Tibial nerve (tissue), 4 donors: ENCODE measurements at regions not wholly inside any gene's neighbourhood (a gene's known extent, or its start where the extent isn't known, plus 50 kb on each side); places are given as distances from the start of the nearest gene placed in this dataset.

ENCODE experiments used
- DNase-seq, 2 donors: peaks; one replicate each; pipeline ENCODE4 v3.0.0-alpha.2; 2019; ENCODE audit warnings: low spot score in 2 of 2
- H3K27ac ChIP-seq, 4 donors: fragments of 200-600 bp; sonication (generic) in 3 of 4; one replicate each; pipeline ENCODE4 v1.5.1; 2017 to 2019; ENCODE audit warnings: mild to moderate bottlenecking in 1 of 4
- H3K27me3 ChIP-seq, 2 donors: fragments of 200-600 bp; sonication (generic) in 1 of 2; one replicate each; pipeline versions ENCODE4 v1.5.1 to v1.6.0; 2017 to 2019
- H3K36me3 ChIP-seq, 3 donors: fragments of 200-600 bp; sonication (generic); one replicate each; pipeline ENCODE4 v1.5.1; 2018 to 2019
- H3K4me1 ChIP-seq, 4 donors: fragments of 200-600 bp; sonication (generic) in 3 of 4; one replicate each; pipeline ENCODE4 v1.5.1; 2017 to 2019
- H3K4me3 ChIP-seq, 4 donors: fragments of 200-600 bp; sonication (generic) in 3 of 4; one replicate each; pipeline ENCODE4 v1.5.1; 2017 to 2019; ENCODE audit warnings: mild to moderate bottlenecking in 1 of 4, moderate library complexity in 1 of 4
- H3K9me3 ChIP-seq, 4 donors: fragments of 200-600 bp; sonication (generic) in 3 of 4; one replicate each; pipeline ENCODE4 v1.5.1; 2017 to 2019
- CTCF ChIP-seq, 5 experiments: fragments of 200-600 bp in 3 of 5; fragments of 450-650 bp in 2 of 5; sonication (generic) in 3 of 5; IDR thresholded peaks; one replicate each; pipeline ENCODE4 v1.5.1; 2016 to 2019; ENCODE audit warnings: antibody characterized with exemption in 5 of 5, mild to moderate bottlenecking in 3 of 5, moderate library complexity in 2 of 5
- EP300 ChIP-seq, 2 donors: sonication (generic); formaldehyde crosslinking; IDR thresholded peaks; one replicate each; pipeline ENCODE4 v1.6.1; 2017; ENCODE audit warnings: antibody characterized with exemption in 2 of 2, mild to moderate bottlenecking in 1 of 2
- POLR2A ChIP-seq, 2 donors: fragments of 450-650 bp; IDR thresholded peaks; one replicate each; pipeline ENCODE4 v1.6.1; 2017; ENCODE audit warnings: antibody characterized with exemption in 2 of 2, mild to moderate bottlenecking in 2 of 2, moderate library complexity in 2 of 2
- WGBS, 2 donors: methylation state at CpG; one replicate each; pipeline ENCODE4 v1.1.5; 2018; 5-methylcytosine and 5-hydroxymethylcytosine counted together

- no peaks in the 10 kb centered on the region for H3K27me3 ChIP-seq
- no peak for TF ChIP-seq POLR2A (IDR thresholded peaks at IDR 0.05)
These were observed 71.7 kb upstream of the BRD7 start for GRCh38 chr16:50440531-50440930.

GRCh38 chr16:50437769-50438437, 69.1 kb upstream of the BRD7 start:
- no peak for TF ChIP-seq POLR2A (IDR thresholded peaks at IDR 0.05)
- TF ChIP-seq CTCF (IDR thresholded peaks at IDR 0.05), result no peak
- no peak for TF ChIP-seq EP300 (IDR thresholded peaks at IDR 0.05)
- Histone ChIP-seq H3K36me3 (no peaks in the 10 kb centered on the region), H3K4me3 (no peak overlapping the region), H3K4me1 (peaks cover 0 to 6% (median 0%) of the 10 kb centered on the region in 4 donors), H3K27me3 (no peaks in the 10 kb centered on the region), H3K9me3 (peaks cover 0 to 48% (median 3%) of the 10 kb centered on the region in 4 donors), H3K27ac (no peak overlapping the region)
- no peak for DNase-seq
- WGBS, 2 donors, result 70 to 72% methylated on average over 13 of the region's 13 CpGs

More at GRCh38 chr16:50440531-50440930, 71.7 kb upstream of the BRD7 start:
- no peak overlapping the region for H3K27ac ChIP-seq
- 80 to 83% methylated on average over 2 of the region's 2 CpGs for WGBS, 2 donors
- peaks cover 0 to 48% (median 3%) of the 10 kb centered on the region in 4 donors for H3K9me3 ChIP-seq
- H3K4me3 ChIP-seq, result no peak overlapping the region
- no peaks in the 10 kb centered on the region for H3K36me3 ChIP-seq
- H3K4me1 ChIP-seq, result no peaks in the 10 kb centered on the region
- DNase-seq, result no peak

DNA sequence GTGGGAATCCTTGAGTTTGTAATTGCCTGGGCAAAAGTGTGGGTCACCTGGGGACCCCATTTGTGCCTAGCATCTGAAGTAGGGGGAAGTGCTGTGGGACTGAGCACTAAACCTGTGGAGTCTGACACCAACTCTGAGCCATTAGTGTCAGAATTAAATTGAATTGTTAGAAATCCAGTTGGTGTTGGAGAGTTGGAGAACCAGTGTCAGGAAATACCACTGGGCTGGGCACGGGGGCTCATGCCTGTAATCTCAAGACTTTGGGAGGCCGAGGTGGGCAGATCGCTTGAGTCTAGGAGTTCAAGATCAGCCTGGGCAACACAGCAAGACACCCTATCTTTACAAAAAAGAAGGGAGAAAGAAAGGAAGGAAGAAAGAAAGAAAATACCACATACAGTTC, 67.5 kb upstream of the BRD7 start:
- Histone ChIP-seq H3K27me3 (no peaks in the 10 kb centered on the region), H3K27ac (no peak overlapping the region), H3K36me3 (no peaks in the 10 kb centered on the region), H3K4me3 (no peak overlapping the region), H3K9me3 (peaks cover 0 to 35% (median 3%) of the 10 kb centered on the region in 4 donors), H3K4me1 (peaks cover 0 to 6% (median 0%) of the 10 kb centered on the region in 4 donors)
- TF ChIP-seq CTCF (IDR thresholded peaks at IDR 0.05), result no peak
- no peak for TF ChIP-seq EP300 (IDR thresholded peaks at IDR 0.05)
- TF ChIP-seq POLR2A (IDR thresholded peaks at IDR 0.05), result no peak
- 88 to 94% methylated on average over 3 of the region's 3 CpGs for WGBS, 2 donors
- no peak for DNase-seq

- H3K4me1 ChIP-seq, result peaks cover 0 to 6% (median 0%) of the 10 kb centered on the region in 4 donors
- TF ChIP-seq EP300 (IDR thresholded peaks at IDR 0.05) (no peak), CTCF (IDR thresholded peaks at IDR 0.05) (no peak), POLR2A (IDR thresholded peaks at IDR 0.05) (no peak)
- H3K4me3 ChIP-seq, result no peak overlapping the region
- H3K9me3 ChIP-seq, result peaks cover 0 to 22% (median 3%) of the 10 kb centered on the region in 4 donors
- no peak overlapping the region for H3K27ac ChIP-seq
- H3K36me3 ChIP-seq, result no peaks in the 10 kb centered on the region
- DNase-seq, result no peak
- WGBS, 2 donors, result 32 to 52% methylated on average over 7 of the region's 7 CpGs
- H3K27me3 ChIP-seq, result no peaks in the 10 kb centered on the region
These were observed 66.2 kb upstream of the BRD7 start for GRCh38 chr16:50434872-50435478.

- no peaks in the 10 kb centered on the region for H3K27me3 ChIP-seq
- WGBS, 2 donors, result 62 to 86% methylated on average over 3 of the region's 3 CpGs
These were observed 61.3 kb upstream of the BRD7 start for GRCh38 chr16:50430076-50430475.

More at GRCh38 chr16:50430076-50430475, 61.3 kb upstream of the BRD7 start:
- DNase-seq, result no peak
- TF ChIP-seq CTCF (IDR thresholded peaks at IDR 0.05) (no peak), POLR2A (IDR thresholded peaks at IDR 0.05) (no peak), EP300 (IDR thresholded peaks at IDR 0.05) (no peak)
- H3K27ac ChIP-seq, result no peak overlapping the region
- H3K4me1 ChIP-seq, result peaks cover 0 to 10% (median 0%) of the 10 kb centered on the region in 4 donors
- H3K4me3 ChIP-seq, result no peak overlapping the region
- no peaks in the 10 kb centered on the region for H3K9me3 ChIP-seq
- no peaks in the 10 kb centered on the region for H3K36me3 ChIP-seq
